IPS-NIHi7 (cell line): ENCODE measurements at regions not wholly inside any gene's neighbourhood (a gene's known extent, or its start where the extent isn't known, plus 50 kb on each side); places are given as distances from the start of the nearest gene placed in this dataset.

Experiments used
- DNase-seq: peaks from one replicate; pipeline ENCODE4 v3.0.0; 2012; ENCODE audit warnings: mixed read lengths; ENCODE audit errors: extremely low spot score

DNA sequence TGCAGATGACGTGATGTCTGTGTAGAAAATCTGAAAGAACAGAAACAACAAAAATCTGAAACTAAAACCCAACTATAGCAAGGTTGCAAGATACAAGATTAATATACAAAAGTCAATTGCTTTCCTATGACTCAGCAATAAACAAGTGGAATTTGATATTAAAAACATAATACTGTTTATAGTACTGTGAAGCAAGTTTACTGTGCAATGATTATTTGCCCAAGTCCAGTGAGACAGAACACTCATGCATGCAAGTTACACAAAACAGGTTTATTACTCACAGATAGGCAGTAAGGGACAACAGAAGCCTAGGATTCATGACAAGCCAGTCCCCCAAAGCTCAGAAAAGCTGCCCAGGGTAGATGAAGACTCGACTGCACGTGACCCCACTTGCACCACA lies 62.4 kb upstream of the RAB4A start:
- DNase-seq: no peak

DNA sequence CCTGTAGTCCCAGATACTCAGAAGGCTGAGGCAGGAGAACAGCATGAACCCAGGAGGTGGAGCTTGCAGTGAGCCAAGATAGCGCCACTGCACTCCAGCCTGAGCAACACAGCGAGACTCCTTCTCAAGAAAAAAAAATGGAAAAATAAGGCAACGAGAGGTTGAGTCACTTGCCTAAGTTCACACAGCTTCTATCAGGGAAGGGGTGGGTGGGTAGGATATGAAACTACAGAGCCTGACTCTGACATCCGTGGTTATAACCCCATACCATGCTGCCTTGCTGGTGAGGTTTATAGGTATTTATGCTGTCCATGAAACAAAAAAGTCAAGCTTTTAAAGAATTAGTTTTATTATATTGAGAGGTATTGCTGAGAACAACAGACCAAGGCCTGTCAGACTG lies 61.5 kb upstream of the RAB4A start:
- no peak for DNase-seq

DNA sequence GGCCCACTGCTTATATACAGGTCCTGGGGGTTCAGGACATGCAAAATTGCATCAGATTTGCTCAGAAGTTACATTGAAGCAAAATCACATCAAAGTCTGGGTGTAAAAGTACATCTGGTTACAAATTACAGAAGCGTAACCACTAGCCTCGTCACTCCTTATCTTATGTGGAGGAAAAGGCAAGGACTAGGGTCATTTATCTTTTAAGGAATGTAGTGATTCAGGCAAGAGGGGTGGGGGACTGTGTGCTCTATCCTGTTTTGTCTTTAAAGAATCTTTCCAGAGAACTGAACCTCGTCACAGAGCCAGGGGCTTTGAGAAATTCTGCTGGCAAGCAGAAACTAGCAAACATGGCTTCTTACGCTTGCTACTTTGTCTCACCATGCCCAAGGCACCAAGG lies 61.1 kb upstream of the RAB4A start:
- DNase-seq: no peak

DNA sequence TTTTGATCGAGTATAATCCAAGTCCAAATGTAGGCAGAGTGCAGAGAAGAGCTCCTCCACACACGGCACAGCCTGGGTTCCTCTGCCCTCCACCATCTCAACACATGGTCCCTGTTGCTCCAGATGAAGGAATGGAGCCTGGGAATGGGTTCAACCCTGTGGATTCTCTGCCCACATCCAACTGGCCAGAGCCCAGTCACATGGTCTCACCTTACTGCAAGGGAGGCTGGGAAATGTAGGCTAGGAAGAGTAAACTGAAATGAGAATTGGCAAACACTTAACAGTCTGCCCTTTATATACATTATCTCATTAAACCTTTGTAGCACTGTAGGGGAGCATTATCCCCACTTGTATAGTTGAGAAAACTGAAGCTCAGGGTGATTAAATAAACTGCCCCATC lies 60.1 kb upstream of the RAB4A start:
- DNase-seq: no peak

DNA sequence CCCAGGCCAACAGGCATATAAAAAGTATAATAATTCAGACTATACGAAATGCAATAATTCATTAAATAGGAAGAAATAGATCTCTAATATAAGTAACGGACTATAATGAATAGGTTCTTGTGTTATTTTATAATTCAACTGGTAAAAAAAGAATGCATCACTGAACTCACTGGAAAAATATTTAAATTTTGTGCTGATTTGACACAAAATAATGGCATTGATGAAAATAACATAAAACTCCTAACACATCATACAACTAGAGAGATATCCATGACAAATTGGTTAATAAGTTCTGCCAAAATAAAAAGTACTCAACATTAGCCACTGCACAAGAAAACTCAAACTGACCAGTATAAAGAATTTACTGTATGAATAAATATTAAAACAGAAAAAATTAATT lies 57.1 kb upstream of the RAB4A start:
- DNase-seq: no peak

DNA sequence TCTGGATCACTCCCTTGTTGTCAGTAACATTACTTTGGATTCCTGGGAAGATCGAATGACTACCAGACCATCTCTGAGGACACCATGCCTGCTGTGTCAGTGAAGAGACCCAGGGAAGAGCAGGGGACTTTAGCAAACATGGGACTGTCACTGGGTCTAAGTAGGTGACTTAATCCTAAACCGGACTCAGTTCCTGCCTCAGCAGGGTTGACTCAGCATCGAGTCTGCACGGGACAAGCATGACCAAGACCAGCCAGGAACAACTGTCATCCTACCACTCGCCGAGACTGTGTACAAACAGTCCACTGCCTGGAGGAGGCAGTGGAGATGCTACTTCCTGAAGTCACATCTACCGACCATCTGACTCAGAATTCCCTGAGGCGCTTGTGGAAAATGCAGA lies 53.2 kb upstream of the RAB4A start:
- DNase-seq: no peak

DNA sequence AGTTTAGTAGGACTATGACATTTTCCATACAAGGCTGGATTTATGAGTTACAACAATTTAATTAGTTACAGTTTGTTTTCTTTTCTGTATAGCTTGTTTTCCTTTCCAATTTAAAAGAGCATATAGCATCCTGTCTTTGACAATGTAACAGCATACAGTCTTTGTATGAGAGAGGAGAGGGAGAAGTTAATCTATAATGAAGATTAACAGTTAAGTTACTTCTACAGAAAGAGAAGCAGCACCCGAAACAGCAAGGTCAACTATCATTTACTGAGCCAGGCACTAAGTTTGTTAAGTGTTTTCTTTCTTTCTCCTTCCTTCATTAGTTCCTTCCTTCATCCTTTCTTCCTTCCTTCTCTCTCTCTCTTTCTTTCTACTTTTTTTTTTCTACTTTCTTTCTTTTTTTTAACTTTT lies 52.3 kb upstream of the RAB4A start:
- no peak for DNase-seq

DNA sequence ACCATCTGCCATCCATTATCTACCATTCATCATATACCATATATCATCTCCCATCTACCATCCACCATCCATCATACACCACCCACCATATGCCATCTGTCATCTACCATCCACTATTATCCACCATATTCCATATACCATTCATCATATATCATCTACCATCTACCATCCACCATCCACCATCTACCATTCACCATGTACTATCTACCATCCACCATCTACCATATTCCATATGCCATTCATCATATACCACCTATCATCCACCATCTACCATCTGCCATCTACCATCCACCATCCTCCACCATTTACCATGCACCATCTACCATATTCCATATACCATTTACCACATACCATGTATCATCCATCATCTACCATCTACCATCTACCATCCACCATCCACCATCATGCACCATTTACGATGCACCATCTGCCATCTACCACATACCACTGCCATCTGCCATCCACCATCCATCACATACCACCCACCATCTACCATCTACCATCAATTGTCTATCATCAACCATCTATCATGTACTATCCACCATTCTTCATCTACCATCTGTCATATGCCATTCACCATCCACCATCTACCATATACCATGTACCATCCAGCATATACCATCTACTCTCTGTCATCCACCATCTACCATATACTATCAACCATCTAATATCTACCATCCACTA lies 50.6 kb upstream of the RAB4A start:
- no peak for DNase-seq

DNA sequence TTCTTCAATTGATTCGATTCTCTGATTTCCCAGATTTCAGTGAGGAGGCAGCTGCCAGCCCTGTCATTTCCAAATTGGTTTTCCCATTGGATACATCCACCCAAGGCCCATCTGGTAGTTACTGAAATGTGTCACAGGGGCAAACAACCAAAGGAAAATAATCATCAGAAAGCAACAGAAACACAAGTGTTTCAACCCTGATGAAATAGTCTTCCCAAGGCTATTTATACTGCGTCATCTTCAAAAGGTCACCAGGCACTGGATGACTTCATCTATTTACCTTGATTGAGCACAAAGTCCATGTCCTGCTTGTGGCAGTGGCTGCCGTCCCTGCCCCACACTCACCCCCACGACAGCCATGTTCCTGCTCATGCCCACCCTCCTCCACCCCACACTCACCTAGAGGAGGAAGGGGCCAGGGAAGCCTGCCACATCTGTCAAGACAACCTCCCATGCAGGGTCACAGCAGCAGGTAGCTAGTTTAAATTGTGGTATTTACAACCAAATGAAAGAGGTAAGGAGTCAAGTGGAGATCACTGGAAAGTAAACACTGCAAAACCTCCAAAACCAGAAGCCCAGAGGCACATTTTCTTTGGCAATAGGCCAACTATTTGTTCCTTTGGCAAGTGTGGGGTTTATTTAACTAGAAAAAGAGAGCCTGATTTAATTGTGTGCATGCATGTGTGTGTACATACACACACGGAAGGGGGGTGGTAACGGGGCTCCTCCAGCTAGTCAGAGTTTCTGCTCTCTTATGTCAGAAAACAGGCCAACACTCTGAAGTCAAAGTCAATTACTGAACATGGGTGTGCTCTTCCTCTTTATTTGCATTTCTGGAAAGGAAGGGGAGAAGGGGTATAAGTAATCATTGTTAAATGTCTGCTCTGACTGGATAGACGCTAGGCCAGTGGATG lies 49.5 kb upstream of the RAB4A start:
- no peak for DNase-seq
